GM20000 (cell line): ENCODE measurements at regions not wholly inside any gene's neighbourhood (a gene's known extent, or its start where the extent isn't known, plus 50 kb on each side); places are given as distances from the start of the nearest gene placed in this dataset.
"Not testable (repeated sequence)": the region's sequence is repeated elsewhere in the genome, so short reads cannot be mapped to it uniquely, and the experiment has no call there.

Experiments used
- DNase-seq: peaks from one replicate; pipeline ENCODE4 v3.0.0; 2012; ENCODE audit warnings: low spot score
- CTCF ChIP-seq: IDR thresholded peaks from 2 replicates; pipeline ENCODE4 v1.5.1; 2012; ENCODE audit warnings: mild to moderate bottlenecking, control low read depth; ENCODE audit errors: extremely low read depth, missing control alignments

GRCh38 chr9:102209176-102209575 is 470.7 kb upstream of the GRIN3A start:
- TF ChIP-seq CTCF = no peak
- DNase-seq = no peak

GRCh38 chr9:102206432-102206831 is 468.0 kb upstream of the GRIN3A start:
- TF ChIP-seq CTCF = no peak
- no peak for DNase-seq

GRCh38 chr9:102205251-102205650 is 466.8 kb upstream of the GRIN3A start:
- DNase-seq = no peak
- no peak for TF ChIP-seq CTCF

- DNase-seq = no peak
- no peak for TF ChIP-seq CTCF
Observed at GRCh38 chr9:102202126-102202525, 463.7 kb upstream of the GRIN3A start.

GRCh38 chr9:102185962-102186361 is 447.5 kb upstream of the GRIN3A start:
- DNase-seq = no peak
- no peak for TF ChIP-seq CTCF

GRCh38 chr9:102185371-102185770 is 446.9 kb upstream of the GRIN3A start:
- DNase-seq = no peak
- TF ChIP-seq CTCF = no peak

- no peak for TF ChIP-seq CTCF
- no peak for DNase-seq
Observed at GRCh38 chr9:102178811-102179210, 440.4 kb upstream of the GRIN3A start.

- DNase-seq = not testable (repeated sequence)
Observed at GRCh38 chr9:102174202-102174601, 435.8 kb upstream of the GRIN3A start.
